Thyroid gland (tissue), 4 donors: ENCODE measurements at regions not wholly inside any gene's neighbourhood (a gene's known extent, or its start where the extent isn't known, plus 50 kb on each side); places are given as distances from the start of the nearest gene placed in this dataset.

Source experiments
- DNase-seq, 2 donors: peaks; one replicate each; pipeline ENCODE4 v3.0.0-alpha.2; 2019
- H3K27ac ChIP-seq, 3 donors: fragments of 200-600 bp; sonication (generic); 1 replicate in 2 of 3; 2 replicates in 1 of 3; pipeline ENCODE4 v1.5.1; 2016 to 2019; ENCODE audit warnings: mild to moderate bottlenecking in 1 of 3, moderate library complexity in 1 of 3
- H3K27me3 ChIP-seq: fragments of 200-600 bp; sonication (generic); one replicate; pipeline ENCODE4 v1.5.1; 2019
- H3K36me3 ChIP-seq, 2 donors: fragments of 200-600 bp; sonication (generic); one replicate each; pipeline ENCODE4 v1.5.1; 2016 to 2019
- H3K4me1 ChIP-seq, 2 donors: fragments of 200-600 bp; sonication (generic); one replicate each; pipeline ENCODE4 v1.5.1; 2017 to 2019
- H3K4me3 ChIP-seq, 3 donors: fragments of 200-600 bp; sonication (generic); replicated peaks in 1 of 3; 1 replicate in 2 of 3; 2 replicates in 1 of 3; pipeline ENCODE4 v1.5.1; 2016; ENCODE audit warnings: mild to moderate bottlenecking in 1 of 3
- H3K9me3 ChIP-seq: fragments of 200-600 bp; sonication (generic); one replicate; pipeline ENCODE4 v1.5.1; 2017
- POLR2A ChIP-seq, 2 donors: fragments of 450-650 bp; IDR thresholded peaks; one replicate each; pipeline ENCODE4 v1.6.1; 2017; ENCODE audit warnings: antibody characterized with exemption in 2 of 2, mild to moderate bottlenecking in 2 of 2, moderate library complexity in 1 of 2
- WGBS, 2 donors: methylation state at CpG; one replicate each; pipeline ENCODE4 v1.1.5; 2017; 5-methylcytosine and 5-hydroxymethylcytosine counted together
- intact Hi-C: fragments of 100-400 bp; cut with DNase I; formaldehyde crosslinking; loops from one replicate; pipeline ENCODE4 v1.15.1; 2023
- TF ChIP-seq, protein P1 (sequence below), 6 experiments: fragments of 200-600 bp in 3 of 6; fragments of 450-650 bp in 3 of 6; sonication (generic) in 3 of 6; IDR thresholded peaks; one replicate each; pipeline ENCODE4 v1.5.1; 2016 to 2019; ENCODE audit warnings: antibody characterized with exemption in 6 of 6, mild to moderate bottlenecking in 2 of 6, inconsistent platforms in 1 of 6, moderate library complexity in 1 of 6

DNA sequence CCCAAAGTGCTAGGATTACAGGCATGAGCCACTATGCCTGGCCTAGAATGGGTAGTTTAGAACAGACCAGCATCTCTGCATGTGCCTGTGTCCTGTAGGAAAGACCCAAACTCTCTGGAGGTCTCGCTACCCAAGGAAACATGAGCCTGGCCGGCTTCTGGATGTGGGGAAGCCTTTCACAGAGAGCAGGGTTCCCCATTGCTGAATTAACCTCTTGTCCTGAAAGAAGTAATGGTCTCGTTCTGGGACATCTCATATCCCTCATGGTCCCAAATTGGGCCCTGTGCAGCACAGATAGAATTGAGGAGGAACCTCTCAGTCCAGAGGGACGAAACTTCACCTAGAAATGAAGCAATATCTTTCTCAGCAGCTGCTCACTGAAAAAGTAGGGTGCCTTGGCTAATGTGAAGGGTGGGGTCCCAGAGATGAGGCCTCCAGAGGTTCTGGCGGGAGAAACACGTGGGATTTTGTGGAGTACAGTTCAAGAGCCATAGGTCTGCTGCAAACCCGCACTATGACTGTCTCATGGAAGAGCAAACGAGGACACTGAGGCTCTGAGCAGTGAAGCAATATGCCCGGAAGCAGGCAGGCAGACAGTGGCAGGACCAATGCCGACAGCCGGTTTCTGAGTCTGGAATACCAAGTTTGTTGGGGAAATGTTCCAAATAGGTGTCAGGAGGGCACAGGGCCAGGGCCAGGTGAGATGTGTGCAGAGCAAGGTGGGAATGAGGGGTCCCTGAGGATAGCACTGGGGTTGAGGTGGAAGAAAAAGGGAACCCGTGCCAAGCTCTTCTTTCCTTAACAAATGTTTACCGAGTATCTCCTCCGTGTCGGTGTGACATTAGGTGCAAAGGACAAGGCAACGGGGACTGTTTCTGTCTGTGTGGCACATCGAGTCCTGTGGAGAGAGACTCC is 121.0 kb upstream of the TWIST2 start:
- WGBS, 2 donors = 83 to 86% methylated on average over 16 to 17 of the region's 17 CpGs
- DNase-seq = no peak

DNA sequence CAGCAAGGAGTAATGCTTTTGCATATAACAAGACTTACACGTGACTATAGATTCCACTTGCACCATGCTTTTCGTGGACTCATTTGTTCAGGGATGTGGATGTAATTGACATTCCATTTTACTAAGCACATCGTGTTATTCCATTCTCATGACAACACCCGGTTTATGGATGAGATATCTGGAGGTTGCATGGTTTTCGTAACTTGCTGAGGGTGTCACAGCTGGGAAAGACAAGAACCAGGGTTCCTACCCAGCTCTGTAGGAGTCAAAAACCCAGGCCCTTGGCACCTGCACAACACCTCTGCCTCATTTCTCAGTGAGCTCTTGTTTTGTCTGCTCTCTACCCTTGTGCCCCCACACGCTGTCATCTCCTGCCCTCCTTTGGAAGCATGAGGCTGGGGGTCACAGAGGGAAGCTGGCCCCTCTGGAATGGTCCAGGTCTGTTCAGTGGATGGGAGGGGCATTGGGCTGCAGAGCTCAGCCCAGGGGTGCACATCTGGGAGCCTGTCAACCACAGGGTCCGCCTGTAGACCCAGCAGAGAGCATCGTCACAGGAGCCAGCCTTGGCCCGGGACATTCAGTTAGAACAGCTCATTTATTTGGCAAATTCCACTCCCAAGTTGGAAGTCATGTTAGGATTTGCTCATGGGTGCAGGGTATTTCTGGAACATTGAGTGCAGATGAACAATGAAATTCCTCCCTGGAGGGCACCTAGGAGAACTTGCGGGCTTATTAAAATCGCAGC is 120.1 kb upstream of the TWIST2 start:
- Histone ChIP-seq H3K9me3 (no peaks in the 10 kb centered on the region), H3K4me3 (no peak overlapping the region), H3K27ac (no peak overlapping the region), H3K27me3 (no peaks in the 10 kb centered on the region), H3K36me3 (no peaks in the 10 kb centered on the region), H3K4me1 (no peaks in the 10 kb centered on the region)
- TF ChIP-seq POLR2A (IDR thresholded peaks at IDR 0.05) = no peak
- 60 to 70% methylated on average over 11 of the region's 11 CpGs for WGBS, 2 donors
- intact Hi-C loops = no loop called here
- no peak for DNase-seq

More for the DNA sequence above, 121.0 kb upstream of the TWIST2 start:
- intact Hi-C loops = no loop called here
- TF ChIP-seq POLR2A (IDR thresholded peaks at IDR 0.05) = no peak
- TF ChIP-seq, protein P1, sequence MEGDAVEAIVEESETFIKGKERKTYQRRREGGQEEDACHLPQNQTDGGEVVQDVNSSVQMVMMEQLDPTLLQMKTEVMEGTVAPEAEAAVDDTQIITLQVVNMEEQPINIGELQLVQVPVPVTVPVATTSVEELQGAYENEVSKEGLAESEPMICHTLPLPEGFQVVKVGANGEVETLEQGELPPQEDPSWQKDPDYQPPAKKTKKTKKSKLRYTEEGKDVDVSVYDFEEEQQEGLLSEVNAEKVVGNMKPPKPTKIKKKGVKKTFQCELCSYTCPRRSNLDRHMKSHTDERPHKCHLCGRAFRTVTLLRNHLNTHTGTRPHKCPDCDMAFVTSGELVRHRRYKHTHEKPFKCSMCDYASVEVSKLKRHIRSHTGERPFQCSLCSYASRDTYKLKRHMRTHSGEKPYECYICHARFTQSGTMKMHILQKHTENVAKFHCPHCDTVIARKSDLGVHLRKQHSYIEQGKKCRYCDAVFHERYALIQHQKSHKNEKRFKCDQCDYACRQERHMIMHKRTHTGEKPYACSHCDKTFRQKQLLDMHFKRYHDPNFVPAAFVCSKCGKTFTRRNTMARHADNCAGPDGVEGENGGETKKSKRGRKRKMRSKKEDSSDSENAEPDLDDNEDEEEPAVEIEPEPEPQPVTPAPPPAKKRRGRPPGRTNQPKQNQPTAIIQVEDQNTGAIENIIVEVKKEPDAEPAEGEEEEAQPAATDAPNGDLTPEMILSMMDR (IDR thresholded peaks at IDR 0.05) = no peak
- H3K4me1 ChIP-seq = no peaks in the 10 kb centered on the region
- no peaks in the 10 kb centered on the region for H3K9me3 ChIP-seq
- no peaks in the 10 kb centered on the region for H3K27me3 ChIP-seq
- no peak overlapping the region for H3K4me3 ChIP-seq
- no peaks in the 10 kb centered on the region for H3K36me3 ChIP-seq
- H3K27ac ChIP-seq = no peak overlapping the region

DNA sequence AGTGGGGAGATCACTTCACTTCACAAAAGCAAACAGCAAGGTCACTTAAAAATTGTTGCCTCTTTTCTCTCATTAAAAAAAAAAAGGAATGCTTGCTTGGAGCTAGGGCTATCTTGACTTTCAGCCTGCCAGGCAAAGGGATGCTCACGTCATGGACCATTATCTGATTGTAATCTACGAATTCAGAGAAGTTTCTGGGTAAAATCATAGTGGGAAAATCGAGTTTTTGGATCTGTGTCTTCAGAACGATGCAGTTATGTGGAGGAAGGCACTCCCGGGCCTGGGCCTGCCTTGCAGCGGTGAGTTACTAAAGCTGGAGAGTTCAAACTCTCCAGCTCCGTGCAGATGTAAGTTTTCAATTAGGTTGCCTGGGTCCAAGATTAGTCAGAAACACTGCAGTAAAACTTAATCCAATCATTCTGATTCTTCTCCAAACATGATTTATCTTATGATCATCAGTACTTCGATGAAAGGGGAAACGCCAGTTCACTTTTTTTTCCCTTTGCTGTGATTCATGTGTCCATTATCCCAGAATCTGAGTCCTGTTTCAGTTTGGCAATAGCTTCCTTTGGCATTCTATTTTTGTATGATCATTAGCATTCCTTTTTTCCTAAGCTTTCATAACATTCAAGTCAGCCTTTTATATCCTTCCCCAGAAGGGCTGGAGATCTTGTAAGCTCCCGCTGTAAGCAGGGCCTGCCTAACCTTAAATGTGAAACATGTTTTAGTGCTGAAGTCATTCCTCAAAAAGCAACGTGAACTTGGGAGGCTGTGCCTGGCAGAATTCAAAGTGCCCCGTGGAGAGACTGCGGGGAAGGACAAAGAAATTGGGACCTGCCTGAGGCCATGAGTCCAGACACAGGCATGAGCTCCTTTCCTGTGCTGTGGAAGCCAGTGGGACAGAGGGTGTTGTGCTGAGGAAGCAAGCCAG is 119.3 kb upstream of the TWIST2 start:
- intact Hi-C loops = no loop called here
- H3K4me1 ChIP-seq = no peaks in the 10 kb centered on the region
- no peak for DNase-seq
- no peak overlapping the region for H3K4me3 ChIP-seq
- H3K27me3 ChIP-seq = no peaks in the 10 kb centered on the region
- H3K9me3 ChIP-seq = no peaks in the 10 kb centered on the region
- no peaks in the 10 kb centered on the region for H3K36me3 ChIP-seq
- H3K27ac ChIP-seq = peak overlapping the region in 1 of 3 donors; percentile 40
- TF ChIP-seq, protein P1 (IDR thresholded peaks at IDR 0.05) = no peak
- 60 to 62% methylated on average over 13 of the region's 13 CpGs for whole genome bisulfite sequencing, 2 donors

DNA sequence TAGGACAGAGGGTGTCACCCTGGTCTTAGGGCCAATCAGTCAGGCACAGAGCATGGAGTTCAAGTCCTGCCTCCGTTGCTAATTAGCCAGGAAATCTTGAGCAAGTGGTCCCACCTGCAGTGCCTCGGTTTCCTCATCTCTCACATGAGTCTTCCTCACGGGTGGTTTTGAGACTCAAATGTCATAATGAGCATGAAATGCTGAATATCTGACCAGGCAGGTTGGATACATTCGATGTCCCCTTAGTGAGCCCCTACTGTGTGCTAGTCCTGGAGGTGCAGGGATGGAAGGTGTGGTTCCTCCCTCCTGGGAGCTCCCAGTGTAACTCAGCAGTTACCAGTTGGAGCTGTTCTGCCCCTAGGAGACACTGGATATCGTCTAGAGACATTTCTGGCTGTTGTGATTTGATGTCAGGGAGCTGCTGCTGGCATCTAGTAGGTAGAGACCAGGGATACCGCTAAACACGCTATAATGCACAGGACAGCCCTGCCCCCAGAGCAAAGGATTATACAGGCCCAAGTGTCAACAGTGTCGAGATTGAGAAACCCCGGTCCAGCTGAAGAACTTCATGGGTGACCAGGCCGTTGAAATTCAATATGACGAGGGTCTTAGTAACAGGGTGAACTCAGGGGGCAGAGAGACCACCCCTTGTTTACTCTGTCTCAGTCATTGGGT is 118.5 kb upstream of the TWIST2 start:
- intact Hi-C loops = no loop called here
- no peak overlapping the region for H3K4me3 ChIP-seq
- TF ChIP-seq POLR2A (IDR thresholded peaks at IDR 0.05) = no peak
- TF ChIP-seq, protein P1 (IDR thresholded peaks at IDR 0.05) = no peak
- no peaks in the 10 kb centered on the region for H3K9me3 ChIP-seq
- H3K4me1 ChIP-seq = no peaks in the 10 kb centered on the region
- H3K27me3 ChIP-seq = no peaks in the 10 kb centered on the region
- H3K27ac ChIP-seq = peak overlapping the region in 1 of 3 donors; percentile 40
- WGBS, 2 donors = 80 to 85% methylated on average over 11 of the region's 11 CpGs
- H3K36me3 ChIP-seq = no peaks in the 10 kb centered on the region
- no peak for DNase-seq
